GM10847 (cell line): ENCODE measurements at regions not wholly inside any gene's neighbourhood (a gene's known extent, or its start where the extent isn't known, plus 50 kb on each side); places are given as distances from the start of the nearest gene placed in this dataset.

Experiments used
- POLR2A ChIP-seq: IDR thresholded peaks from 2 replicates; pipeline ENCODE4 v1.6.1; 2011; ENCODE audit not compliant: insufficient read length; ENCODE audit errors: extremely low read depth

DNA sequence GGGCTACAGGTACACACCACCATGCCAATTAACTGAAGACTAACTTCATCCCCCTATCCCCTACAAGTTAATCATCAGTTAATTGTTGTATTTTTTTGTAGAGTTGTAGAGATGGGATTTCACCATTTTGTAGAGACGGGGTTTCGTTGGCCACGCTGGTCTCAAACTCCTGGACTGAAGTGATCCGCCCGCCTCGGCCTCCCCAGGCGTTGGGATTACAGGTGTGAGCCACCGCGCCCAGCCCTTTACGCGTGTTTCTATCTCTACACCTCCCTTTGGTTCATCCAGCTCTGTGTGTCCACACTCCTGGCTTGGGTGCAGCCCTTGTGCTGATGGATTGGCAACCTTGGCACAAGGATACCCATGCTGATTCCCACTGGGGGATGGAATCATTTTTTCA lies 258.8 kb downstream of the FAM43A start:
- no peak for TF ChIP-seq POLR2A

DNA sequence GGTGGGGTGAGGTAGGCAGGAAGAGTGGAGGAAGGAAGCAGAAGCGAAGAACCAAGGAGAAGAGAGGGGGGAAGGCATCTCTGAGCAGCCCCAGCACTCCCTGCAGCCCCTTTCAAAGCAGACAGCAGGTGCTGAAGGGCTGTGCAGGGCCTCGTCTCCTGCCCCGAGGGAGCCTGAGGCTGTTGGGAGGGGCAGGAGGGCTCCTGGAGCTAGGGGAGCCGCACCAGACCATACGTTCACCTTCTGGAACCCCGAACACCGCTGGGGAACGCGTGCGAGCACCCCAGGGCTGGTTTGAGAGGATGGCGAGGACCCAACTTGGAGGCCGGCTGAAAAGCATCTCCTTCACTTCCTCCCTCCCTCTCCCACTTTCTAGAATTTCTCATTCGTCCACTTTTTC lies 259.8 kb downstream of the FAM43A start:
- TF ChIP-seq POLR2A: no peak

GRCh38 chr3:194946091-194946490 lies 260.4 kb downstream of the FAM43A start:
- TF ChIP-seq POLR2A: no peak

DNA sequence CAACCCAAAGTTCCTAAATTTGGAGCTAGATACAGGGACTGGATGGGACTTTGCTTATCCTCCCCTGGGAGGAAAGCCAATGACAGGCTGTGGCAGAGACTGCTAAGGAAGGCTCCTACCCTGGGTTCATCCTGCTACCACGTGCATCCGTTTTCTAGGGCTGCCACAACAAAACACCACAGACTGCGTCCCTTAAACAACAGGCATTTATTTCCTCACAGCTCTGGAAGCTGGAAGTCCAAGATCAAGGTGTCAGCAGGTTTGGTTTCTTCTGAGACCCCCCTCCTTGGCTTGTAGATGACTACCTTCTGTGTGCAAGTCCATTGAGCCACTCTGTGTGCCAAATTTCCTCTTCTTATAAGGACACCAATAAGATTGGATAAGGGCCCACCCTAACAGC lies 263.9 kb downstream of the FAM43A start:
- TF ChIP-seq POLR2A: no peak

DNA sequence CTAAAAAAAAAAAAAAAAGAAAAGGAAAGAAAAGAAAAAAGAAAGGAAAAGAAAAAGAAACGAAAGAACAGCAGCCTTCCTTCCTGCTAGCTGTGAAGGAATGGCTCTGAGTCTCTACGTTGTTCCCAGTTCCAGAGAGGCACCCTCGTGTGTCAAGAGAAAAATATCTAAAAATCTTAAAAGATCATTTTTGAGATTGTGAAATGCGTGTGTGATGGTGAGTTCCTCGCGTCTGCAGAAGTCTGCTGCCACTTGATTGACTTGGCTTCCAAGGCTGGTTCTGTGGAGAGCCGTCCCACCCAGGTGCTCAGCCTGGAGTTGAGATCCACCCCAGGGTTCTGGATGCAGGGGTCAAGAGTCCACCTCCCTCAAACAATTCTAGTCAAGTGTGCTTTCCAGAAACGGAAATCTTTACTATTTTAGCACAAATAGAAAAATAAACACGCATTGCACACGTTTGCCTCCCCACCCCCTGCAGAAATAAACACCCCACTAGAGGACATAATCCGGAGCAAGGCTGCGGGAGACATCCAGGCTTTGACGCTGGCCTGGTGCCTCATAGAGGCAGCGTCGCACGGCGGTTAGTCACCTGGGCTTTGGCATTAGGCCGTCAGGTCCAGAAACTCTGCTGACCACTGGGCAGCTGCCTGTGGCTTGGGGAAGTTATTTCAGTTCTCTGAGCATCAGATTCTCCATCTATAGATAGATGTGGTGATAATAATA lies 265.4 kb downstream of the FAM43A start:
- TF ChIP-seq POLR2A: no peak

- no peak for TF ChIP-seq POLR2A
Observed at GRCh38 chr3:194951931-194952582, 266.4 kb downstream of the FAM43A start.

DNA sequence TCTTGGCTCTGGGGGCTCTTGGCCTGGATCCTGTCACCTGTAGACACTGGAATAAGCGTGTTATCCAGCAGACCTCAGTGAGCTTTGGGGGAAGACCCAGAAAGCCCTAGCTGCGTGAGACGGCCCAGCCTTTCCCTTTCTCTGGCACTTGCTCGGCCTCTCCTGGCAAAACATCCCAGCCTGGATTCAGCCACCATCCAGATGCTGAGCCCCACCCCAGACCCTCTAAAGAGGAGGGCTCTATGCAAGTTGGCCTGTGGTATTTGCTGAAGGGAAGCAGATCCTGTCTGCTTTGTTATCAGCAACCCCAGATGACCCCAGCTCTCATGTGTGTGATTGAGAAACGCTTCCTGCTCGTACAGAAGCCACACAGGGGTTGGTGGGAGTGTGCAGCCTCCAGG lies 267.2 kb downstream of the FAM43A start:
- no peak for TF ChIP-seq POLR2A

DNA sequence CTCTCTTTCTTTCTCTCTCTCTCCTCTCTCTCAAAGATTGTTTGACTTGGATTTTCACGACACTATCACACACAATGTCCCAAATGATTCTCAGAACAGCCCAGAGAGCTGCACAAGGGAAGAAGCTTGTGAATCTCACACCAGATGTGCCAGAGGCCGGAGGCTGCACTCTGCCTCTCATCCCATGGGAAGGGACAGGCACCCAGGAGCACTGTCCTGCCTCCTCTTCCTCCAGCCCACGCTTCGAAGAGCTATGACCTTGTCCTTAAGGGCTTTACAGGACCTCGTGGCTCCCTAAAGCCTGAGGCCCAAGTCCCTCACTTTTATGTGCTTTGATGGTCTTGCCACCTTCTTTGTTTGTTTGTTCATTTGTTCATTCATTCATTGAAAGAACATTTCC lies 267.6 kb downstream of the FAM43A start:
- no peak for TF ChIP-seq POLR2A

GRCh38 chr3:194955546-194955945 lies 269.9 kb downstream of the FAM43A start:
- no peak for TF ChIP-seq POLR2A

DNA sequence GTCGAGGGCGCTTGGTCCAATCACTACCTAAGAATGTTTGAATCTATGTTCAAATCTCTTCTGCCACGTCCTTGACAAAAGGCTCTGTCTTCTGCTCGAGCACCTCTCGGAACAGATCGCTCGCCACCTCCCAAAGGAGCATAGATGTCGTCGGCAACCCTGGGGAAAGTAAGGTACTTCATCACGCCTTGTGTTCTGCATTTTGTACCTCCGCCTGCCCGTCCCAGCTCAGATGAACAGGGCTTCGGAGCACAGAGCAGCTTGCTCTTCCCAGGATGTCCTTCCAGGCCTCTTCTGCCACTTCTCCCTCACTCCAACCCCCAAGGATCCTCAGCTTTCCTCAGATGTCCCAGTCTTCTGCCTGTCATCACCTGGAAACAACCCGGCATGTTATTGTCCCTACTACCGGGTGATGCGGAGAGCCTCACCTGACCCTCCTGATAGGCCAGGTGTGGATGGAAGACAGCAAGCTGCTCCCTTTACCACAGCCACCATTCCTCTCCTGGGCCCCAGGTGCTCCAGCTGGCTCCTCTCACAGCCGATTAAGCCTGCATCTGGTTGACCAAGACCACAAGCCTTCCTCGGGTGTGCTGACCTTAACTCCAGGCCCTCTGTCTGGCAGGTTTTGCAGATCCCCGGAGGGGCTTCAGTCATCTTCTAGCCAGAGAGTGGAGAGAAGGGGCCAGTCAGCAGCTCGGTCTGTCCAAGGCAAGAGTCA lies 270.5 kb downstream of the FAM43A start:
- TF ChIP-seq POLR2A: no peak

GRCh38 chr3:194956697-194957396 lies 271.2 kb downstream of the FAM43A start:
- no peak for TF ChIP-seq POLR2A

GRCh38 chr3:194957743-194958240 lies 272.1 kb downstream of the FAM43A start:
- TF ChIP-seq POLR2A: no peak

- TF ChIP-seq POLR2A: no peak
Observed at GRCh38 chr3:194959217-194959616, 273.5 kb downstream of the FAM43A start.

GRCh38 chr3:194960446-194961032 lies 274.9 kb downstream of the FAM43A start:
- no peak for TF ChIP-seq POLR2A

- TF ChIP-seq POLR2A: no peak
Observed at GRCh38 chr3:194961149-194961548, 275.5 kb downstream of the FAM43A start.
